ENCODE measurements at regions not wholly inside any gene's neighbourhood (a gene's known extent, or its start where the extent isn't known, plus 50 kb on each side); places are given as distances from the start of the nearest gene placed in this dataset.

GRCh38 chr2:6072768-6073167 lies 380.6 kb downstream of the SOX11 start:
- FAIRE-seq: no peak
- Histone ChIP-seq H3K36me3 (no peaks in the 10 kb centered on the region), H3K4me1 (no peaks in the 10 kb centered on the region), H3K27me3 (no peaks in the 10 kb centered on the region), H3K4me3 (no peak overlapping the region), H3K9me3 (no peaks in the 10 kb centered on the region), H3K27ac (no peak overlapping the region)
- intact Hi-C loops (cut with DNase I): no loop called here
- TF ChIP-seq, protein P1, sequence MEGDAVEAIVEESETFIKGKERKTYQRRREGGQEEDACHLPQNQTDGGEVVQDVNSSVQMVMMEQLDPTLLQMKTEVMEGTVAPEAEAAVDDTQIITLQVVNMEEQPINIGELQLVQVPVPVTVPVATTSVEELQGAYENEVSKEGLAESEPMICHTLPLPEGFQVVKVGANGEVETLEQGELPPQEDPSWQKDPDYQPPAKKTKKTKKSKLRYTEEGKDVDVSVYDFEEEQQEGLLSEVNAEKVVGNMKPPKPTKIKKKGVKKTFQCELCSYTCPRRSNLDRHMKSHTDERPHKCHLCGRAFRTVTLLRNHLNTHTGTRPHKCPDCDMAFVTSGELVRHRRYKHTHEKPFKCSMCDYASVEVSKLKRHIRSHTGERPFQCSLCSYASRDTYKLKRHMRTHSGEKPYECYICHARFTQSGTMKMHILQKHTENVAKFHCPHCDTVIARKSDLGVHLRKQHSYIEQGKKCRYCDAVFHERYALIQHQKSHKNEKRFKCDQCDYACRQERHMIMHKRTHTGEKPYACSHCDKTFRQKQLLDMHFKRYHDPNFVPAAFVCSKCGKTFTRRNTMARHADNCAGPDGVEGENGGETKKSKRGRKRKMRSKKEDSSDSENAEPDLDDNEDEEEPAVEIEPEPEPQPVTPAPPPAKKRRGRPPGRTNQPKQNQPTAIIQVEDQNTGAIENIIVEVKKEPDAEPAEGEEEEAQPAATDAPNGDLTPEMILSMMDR (IDR thresholded peaks at IDR 0.05): no peak
- 86 to 87% methylated on average over 3 of the region's 3 CpGs for WGBS, 2 donors
- no peak for DNase-seq
- ATAC-seq: no peak

DNA sequence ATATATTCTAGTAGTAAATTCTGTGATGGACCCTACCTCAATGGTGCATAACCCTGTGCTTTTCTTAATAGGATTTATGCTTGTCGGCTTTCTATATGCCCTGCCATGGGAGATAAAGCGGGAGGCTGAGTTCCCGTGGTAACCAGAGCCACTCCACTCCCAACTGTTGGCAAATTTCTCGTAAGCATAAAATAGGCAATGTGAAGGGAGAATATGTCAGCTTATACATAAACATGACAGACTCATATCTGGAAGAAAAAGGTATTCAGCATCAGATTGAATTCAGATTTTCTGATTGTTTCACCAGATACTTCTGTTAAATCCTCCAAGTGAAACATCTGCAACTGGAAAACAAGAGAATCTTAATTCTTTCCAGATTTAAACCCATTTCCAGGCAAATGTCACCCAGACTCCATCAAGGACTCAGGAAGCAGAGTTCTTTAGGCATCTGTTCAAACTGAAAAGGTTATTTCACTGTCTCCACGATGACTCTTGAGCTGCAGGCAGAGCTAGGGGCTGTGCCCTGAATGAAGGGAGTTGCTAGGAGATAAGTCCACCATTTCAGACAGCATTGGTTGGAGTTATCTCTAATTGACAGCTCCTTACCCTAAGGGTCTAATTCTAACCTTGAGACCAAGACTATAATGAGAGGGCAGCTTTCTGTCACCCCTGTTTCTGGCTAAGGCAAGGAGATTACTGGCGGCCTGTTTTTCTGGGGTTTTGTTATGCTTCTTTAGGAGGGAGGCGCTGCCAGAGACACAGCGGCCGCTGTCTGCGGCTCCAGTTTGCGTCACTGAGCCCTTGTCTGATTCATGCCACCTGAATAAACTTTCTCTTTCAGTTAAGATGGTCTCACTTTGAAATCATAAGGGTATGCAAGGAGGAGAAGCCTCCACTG lies 381.3 kb downstream of the SOX11 start:
- 75 to 76% methylated on average over 11 of the region's 11 CpGs for WGBS, 2 donors
- no peak for FAIRE-seq
- Histone ChIP-seq H3K27ac (no peak overlapping the region), H3K27me3 (no peaks in the 10 kb centered on the region), H3K4me3 (no peak overlapping the region), H3K36me3 (no peaks in the 10 kb centered on the region), H3K9me3 (no peaks in the 10 kb centered on the region), H3K4me1 (peaks cover 0 to 5% (median 0%) of the 10 kb centered on the region in 3 donors)
- intact Hi-C loops (cut with DNase I): no loop called here
- TF ChIP-seq, protein P1 (IDR thresholded peaks at IDR 0.05): no peak
- ATAC-seq: no peak
- no peak for DNase-seq

DNA sequence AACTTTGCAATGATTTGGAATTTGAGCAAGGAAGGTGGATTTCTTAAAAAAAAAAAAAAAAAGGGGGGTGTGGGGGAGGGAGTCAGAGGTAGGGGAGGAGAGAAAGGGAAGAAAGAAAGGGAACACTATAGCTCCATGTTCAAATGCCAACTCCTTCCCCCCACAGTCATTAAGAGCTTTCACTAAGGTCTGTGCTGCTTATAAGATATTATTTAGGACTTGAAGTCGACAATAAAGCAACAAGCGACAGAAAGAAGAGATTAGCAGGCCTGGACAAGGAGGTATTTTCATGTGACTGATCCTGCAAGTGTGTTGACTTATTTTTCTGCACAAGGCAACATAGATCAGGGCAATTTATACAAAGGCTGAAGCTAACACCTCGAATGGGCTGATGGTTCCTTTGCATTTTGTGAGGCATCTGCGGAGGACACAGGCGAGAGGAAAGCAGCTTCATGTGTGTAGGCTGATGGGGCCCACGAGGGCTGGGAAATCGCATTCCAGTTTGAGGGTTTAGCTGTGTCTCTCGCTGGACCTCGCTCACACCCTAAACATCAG lies 382.0 kb downstream of the SOX11 start:
- FAIRE-seq: no peak
- intact Hi-C loops (cut with DNase I): no loop called here
- no peaks in the 10 kb centered on the region for H3K36me3 ChIP-seq
- H3K9me3 ChIP-seq: no peaks in the 10 kb centered on the region
- TF ChIP-seq, protein P1 (IDR thresholded peaks at IDR 0.05): no peak
- peaks cover 0 to 5% (median 0%) of the 10 kb centered on the region in 3 donors for H3K4me1 ChIP-seq
- no peaks in the 10 kb centered on the region for H3K27me3 ChIP-seq
- WGBS, 2 donors: 86 to 92% methylated on average over 9 of the region's 9 CpGs
- H3K27ac ChIP-seq: no peak overlapping the region
- DNase-seq: no peak
- ATAC-seq: no peak
- H3K4me3 ChIP-seq: no peak overlapping the region

DNA sequence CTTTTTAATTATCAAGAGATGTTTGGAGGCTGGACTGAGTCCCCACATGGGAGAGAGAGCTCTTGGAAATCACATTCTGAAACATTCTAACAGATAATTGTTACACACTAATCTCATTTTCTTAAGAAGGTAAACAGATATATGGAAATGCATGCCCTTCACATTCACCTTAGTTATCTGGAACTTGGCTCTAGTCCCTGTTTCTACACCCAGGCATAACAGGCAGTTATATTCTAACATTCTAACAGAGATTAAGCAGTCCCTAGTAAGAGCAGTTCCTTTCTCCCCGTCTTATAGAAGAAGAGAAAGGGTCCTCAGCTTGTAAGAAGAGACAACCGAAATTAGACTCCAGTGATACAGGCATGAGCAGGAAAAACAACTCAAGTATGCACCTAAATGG lies 385.4 kb downstream of the SOX11 start:
- Histone ChIP-seq H3K27ac (no peak overlapping the region), H3K36me3 (no peaks in the 10 kb centered on the region), H3K4me3 (no peak overlapping the region), H3K27me3 (no peaks in the 10 kb centered on the region), H3K4me1 (peaks cover 0 to 5% (median 0%) of the 10 kb centered on the region in 3 donors), H3K9me3 (no peaks in the 10 kb centered on the region)
- no peak for FAIRE-seq
- intact Hi-C loops (cut with DNase I): no loop called here
- TF ChIP-seq, protein P1 (IDR thresholded peaks at IDR 0.05): no peak
- ATAC-seq: peak in 3 of 4 donors; percentile 29 to 48 (median 38)
- WGBS, 2 donors: 11 to 18% methylated on average over 2 of the region's 2 CpGs
- DNase-seq: no peak

DNA sequence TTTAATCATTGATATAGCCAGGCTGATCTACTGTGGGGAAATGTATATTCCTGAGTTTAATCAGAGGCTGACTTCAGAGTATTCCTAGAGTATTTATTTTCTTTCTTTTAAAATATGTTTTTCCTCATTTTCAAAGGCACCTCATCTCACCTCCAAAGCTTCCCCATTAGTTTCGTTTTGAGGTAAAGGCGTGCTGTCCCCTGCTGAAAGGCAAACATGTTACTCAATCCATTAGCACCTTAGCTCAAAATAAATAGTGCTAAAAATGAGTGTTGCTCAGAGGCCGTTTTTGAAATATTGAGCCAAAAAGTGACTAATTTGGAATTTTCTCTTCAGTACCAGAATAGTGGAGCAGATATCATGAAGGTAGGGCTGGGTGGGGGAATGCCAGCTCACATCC lies 386.2 kb downstream of the SOX11 start:
- Histone ChIP-seq H3K27ac (no peak overlapping the region), H3K4me3 (no peak overlapping the region), H3K9me3 (no peaks in the 10 kb centered on the region), H3K36me3 (no peaks in the 10 kb centered on the region), H3K27me3 (no peaks in the 10 kb centered on the region), H3K4me1 (peaks cover 0 to 5% (median 0%) of the 10 kb centered on the region in 3 donors)
- DNase-seq (no peak), ATAC-seq (peak in 2 of 4 donors; percentile 54 to 72), FAIRE-seq (no peak)
- 31 to 35% methylated on average over 3 of the region's 3 CpGs for WGBS, 2 donors
- TF ChIP-seq, protein P1 (IDR thresholded peaks at IDR 0.05): no peak
- intact Hi-C loops (cut with DNase I): no loop called here

Data from pancreas (tissue), 10 donors.